K562 (cell line): ENCODE measurements at regions not wholly inside any gene's neighbourhood (a gene's known extent, or its start where the extent isn't known, plus 50 kb on each side); places are given as distances from the start of the nearest gene placed in this dataset.

ENCODE experiments used
- ARNT ChIP-seq, 2 experiments: fragments of 450-650 bp; IDR thresholded peaks; 2 replicates each; pipeline ENCODE4 v1.6.1; 2016; ENCODE audit warnings: mild to moderate bottlenecking in 1 of 2
- BRF2 ChIP-seq: IDR thresholded peaks from 3 replicates; pipeline ENCODE4 v1.6.1; 2011; ENCODE audit warnings: borderline replicate concordance, mild to moderate bottlenecking; ENCODE audit not compliant: insufficient read length, insufficient read depth
- GATAD2B ChIP-seq: fragments of 450-650 bp; IDR thresholded peaks from 2 replicates; pipeline ENCODE4 v1.6.1; 2017; ENCODE audit warnings: mild to moderate bottlenecking, borderline replicate concordance
- IRF1 ChIP-seq: sonication (generic); formaldehyde crosslinking; IDR thresholded peaks from 2 replicates; pipeline ENCODE4 v1.8.0; 2022; ENCODE audit warnings: missing genetic modification reagents, mild to moderate bottlenecking, borderline replicate concordance
- LCOR ChIP-seq: sonication (generic); formaldehyde crosslinking; IDR thresholded peaks from 2 replicates; pipeline ENCODE4 v1.8.0; 2022; ENCODE audit warnings: mild to moderate bottlenecking, missing genetic modification reagents
- MGA ChIP-seq: fragments of 450-650 bp; IDR thresholded peaks from 2 replicates; pipeline ENCODE4 v1.6.1; 2016; ENCODE audit warnings: mild to moderate bottlenecking, moderate library complexity
- MLLT1 ChIP-seq, 2 experiments: fragments of 450-650 bp; IDR thresholded peaks; 2 replicates each; pipeline ENCODE4 v1.6.1; 2016
- NBN ChIP-seq: fragments of 450-650 bp; IDR thresholded peaks from 2 replicates; pipeline ENCODE4 v1.6.1; 2016; ENCODE audit warnings: low read depth, mild to moderate bottlenecking
- NR3C1 ChIP-seq: sonication (generic); formaldehyde crosslinking; IDR thresholded peaks from 2 replicates; pipeline ENCODE4 v1.8.1; 2022; ENCODE audit warnings: missing genetic modification reagents
- OTX1 ChIP-seq: fragments of 450-650 bp; formaldehyde crosslinking; IDR thresholded peaks from 2 replicates; pipeline ENCODE4 v1.4.0; 2022; ENCODE audit warnings: mild to moderate bottlenecking
- PML ChIP-seq: IDR thresholded peaks from 2 replicates; pipeline ENCODE4 v1.6.1; 2012; ENCODE audit warnings: low read length, inconsistent platforms
- TAL1 ChIP-seq: fragments of 450-650 bp; IDR thresholded peaks from 2 replicates; pipeline ENCODE4 v1.6.1; 2016; ENCODE audit warnings: mild to moderate bottlenecking
- ZNF165 ChIP-seq: fragments of 250-450 bp; sonication (Bioruptor Pico); IDR thresholded peaks from 2 replicates; pipeline ENCODE4 v1.4.0; 2020; ENCODE audit warnings: borderline replicate concordance

- TF ChIP-seq NR3C1 (CRISPR knock-in tag) (peak; percentile 15; the same call in 1 of the 2 replicates), MLLT1 (IDR thresholded peaks at IDR 0.05) (peak; percentile 89 to 90), PML (peak; percentile 21), TAL1 (peak; percentile 12), BRF2 (no peak), LCOR (CRISPR knock-in tag) (0 out of 2 replicates have a peak, but pooled peaks have one; percentile 18), MGA (peak; percentile 98), ARNT (IDR thresholded peaks at IDR 0.05) (no peak; a peak in 2 of 4 replicates), NBN (peak; percentile 53; the same call in 1 of the 2 replicates), IRF1 (CRISPR knock-in tag) (peak; percentile 96), OTX1 (CRISPR knock-in tag) (no peak; the same call in 1 of the 2 replicates), ZNF165 (no peak), GATAD2B (no peak)
These were observed 184.0 kb downstream of the GPX5 start (continued) for GRCh38 chr6:28709478-28710349.
